ENCODE measurements at regions not wholly inside any gene's neighbourhood (a gene's known extent, or its start where the extent isn't known, plus 50 kb on each side); places are given as distances from the start of the nearest gene placed in this dataset.

DNA sequence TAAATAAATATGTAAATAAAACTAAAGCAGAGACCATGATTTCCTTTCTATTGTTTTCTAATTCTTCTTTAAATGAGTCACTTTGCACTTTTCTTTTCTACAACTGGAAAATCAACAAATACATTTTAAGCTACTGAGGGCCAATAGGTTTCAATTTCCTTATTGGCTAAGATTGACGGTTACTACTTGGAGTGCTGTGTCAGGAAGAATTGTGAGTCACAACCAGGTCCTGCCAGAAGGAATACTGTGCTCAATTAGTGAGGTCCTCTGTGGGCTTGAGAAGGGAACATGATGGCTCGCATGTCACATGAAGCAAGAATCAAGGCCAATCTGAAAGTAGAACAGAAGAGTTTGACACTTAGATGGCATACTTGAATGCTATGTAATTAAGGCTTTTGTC is 110.8 kb downstream of the HMHB1 start:
- ChIA-PET POLR2A (no interaction called here), CTCF (interaction anchor here (1.0 kb wide), 1 partner anchor 45 kb away, joined by 3 read pairs; no protein-coding TSS in a partner anchor), SMC1A (ENCODE audit: uncharacterized antibody, unreplicated experiment) (interaction anchor here (0.7 to 1.9 kb wide), 4 partner anchors 8 to 56 kb away, joined by 3 to 7 read pairs (median 4); no protein-coding TSS in a partner anchor), RAD21 (ENCODE audit: unreplicated experiment) (no interaction called here)
- Histone ChIP-seq H3K4me1 (ENCODE audit: control insufficient read depth, insufficient read depth, low read length) (no peaks in the 10 kb centered on the region), H3K4me2 (ENCODE audit: control insufficient read depth, insufficient read depth) (no peak overlapping the region), H3K79me2 (ENCODE audit: control insufficient read depth, insufficient read depth, low read length) (no peaks in the 10 kb centered on the region), H3K4me3 (no peak overlapping the region), H3K36me3 (ENCODE audit: control insufficient read depth in 2 of 2, insufficient read depth in 2 of 2, low read length in 1 of 2) (no peaks in the 10 kb centered on the region), H3K27ac (ENCODE audit: control insufficient read depth, insufficient read depth) (no peak overlapping the region), H3K9me3 (replicated peaks; ENCODE audit: control insufficient read depth, insufficient read depth, low read length) (no peaks in the 10 kb centered on the region), H2AFZ (ENCODE audit: control insufficient read depth, low read depth, low read length) (no peak overlapping the region), H4K20me1 (ENCODE audit: control insufficient read depth, insufficient read depth) (no peaks in the 10 kb centered on the region), H3K9ac (ENCODE audit: control insufficient read depth, insufficient read depth, low read length) (no peak overlapping the region), H3K27me3 (replicated peaks in 1 of 2; ENCODE audit: control insufficient read depth in 2 of 2, insufficient read depth in 2 of 2, low read length in 1 of 2) (no peaks in the 10 kb centered on the region)
- FAIRE-seq (no peak), ATAC-seq (peak; percentile 45), DNase-seq (ENCODE audit: low read depth, low spot score) (no peak)
- in situ Hi-C loops (cut with MboI), result no loop called here
- WGBS (ENCODE audit: insufficient coverage, insufficient replicate concordance, low lambda C conversion rate, missing lambda C conversion rate), result 74% methylated on average over 2 of the region's 2 CpGs
- intact Hi-C loops (cut with micrococcal nuclease; ENCODE audit: unreplicated experiment), result no loop called here
- no TSS peak for BruUV-seq (replicated peaks)
- TF ChIP-seq SPI1 (IDR thresholded peaks at IDR 0.05; ENCODE audit: borderline replicate concordance, insufficient read depth, low read depth, low read length) (no peak), RB1 (IDR thresholded peaks at IDR 0.05; ENCODE audit: borderline replicate concordance) (no peak), HCFC1 (IDR thresholded peaks at IDR 0.05; ENCODE audit: low read length) (no peak), FOXK2 (IDR thresholded peaks at IDR 0.05) (no peak), CBFB (IDR thresholded peaks at IDR 0.05; ENCODE audit: low read depth) (no peak), SMARCA5 (IDR thresholded peaks at IDR 0.05) (no peak), CEBPB (IDR thresholded peaks at IDR 0.05; ENCODE audit: borderline replicate concordance in 1 of 2, low read depth in 2 of 2, low read length in 2 of 2) (no peak), CBX3 (IDR thresholded peaks at IDR 0.05; ENCODE audit: borderline replicate concordance, low read depth) (no peak), NKRF (conservative IDR thresholded peaks at IDR 0.05) (no peak), SREBF2 (IDR thresholded peaks at IDR 0.05; ENCODE audit: low read length) (no peak), NBN (IDR thresholded peaks at IDR 0.05) (no peak), FOS (IDR thresholded peaks at IDR 0.05; ENCODE audit: borderline replicate concordance, extremely low read depth, insufficient read length) (no peak), ETV6 (conservative IDR thresholded peaks at IDR 0.05 in 1 of 2, IDR thresholded peaks at IDR 0.05 in 1 of 2; ENCODE audit: borderline replicate concordance in 1 of 2, low read depth in 1 of 2) (no peak), KDM1A (IDR thresholded peaks at IDR 0.05; ENCODE audit: borderline replicate concordance) (no peak), BCL3 (IDR thresholded peaks at IDR 0.05; ENCODE audit: borderline replicate concordance, insufficient read depth, low read depth, low read length, poor library complexity, severe bottlenecking) (no peak), EP300 (IDR thresholded peaks at IDR 0.05; ENCODE audit: borderline replicate concordance in 1 of 2, control insufficient read depth in 1 of 2, low read depth in 2 of 2, low read length in 2 of 2) (no peak), EZH2 (IDR thresholded peaks at IDR 0.05; ENCODE audit: borderline replicate concordance, control insufficient read depth, low read depth, low read length) (no peak)
- TF ChIP-seq, protein P1, sequence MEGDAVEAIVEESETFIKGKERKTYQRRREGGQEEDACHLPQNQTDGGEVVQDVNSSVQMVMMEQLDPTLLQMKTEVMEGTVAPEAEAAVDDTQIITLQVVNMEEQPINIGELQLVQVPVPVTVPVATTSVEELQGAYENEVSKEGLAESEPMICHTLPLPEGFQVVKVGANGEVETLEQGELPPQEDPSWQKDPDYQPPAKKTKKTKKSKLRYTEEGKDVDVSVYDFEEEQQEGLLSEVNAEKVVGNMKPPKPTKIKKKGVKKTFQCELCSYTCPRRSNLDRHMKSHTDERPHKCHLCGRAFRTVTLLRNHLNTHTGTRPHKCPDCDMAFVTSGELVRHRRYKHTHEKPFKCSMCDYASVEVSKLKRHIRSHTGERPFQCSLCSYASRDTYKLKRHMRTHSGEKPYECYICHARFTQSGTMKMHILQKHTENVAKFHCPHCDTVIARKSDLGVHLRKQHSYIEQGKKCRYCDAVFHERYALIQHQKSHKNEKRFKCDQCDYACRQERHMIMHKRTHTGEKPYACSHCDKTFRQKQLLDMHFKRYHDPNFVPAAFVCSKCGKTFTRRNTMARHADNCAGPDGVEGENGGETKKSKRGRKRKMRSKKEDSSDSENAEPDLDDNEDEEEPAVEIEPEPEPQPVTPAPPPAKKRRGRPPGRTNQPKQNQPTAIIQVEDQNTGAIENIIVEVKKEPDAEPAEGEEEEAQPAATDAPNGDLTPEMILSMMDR (IDR thresholded peaks at IDR 0.05 in 2 of 3, conservative IDR thresholded peaks at IDR 0.05 in 1 of 3; ENCODE audit: control insufficient read depth in 2 of 3, extremely low read depth in 1 of 3, insufficient read depth in 1 of 3, low read depth in 3 of 3, low read length in 3 of 3), result no peak

Measured in GM12878 (cell line).